RWPE2 (cell line): ENCODE measurements at regions not wholly inside any gene's neighbourhood (a gene's known extent, or its start where the extent isn't known, plus 50 kb on each side); places are given as distances from the start of the nearest gene placed in this dataset.

Source experiments
- ATAC-seq: fragments of 200-7000 bp; cut with Tn5 transposase; 3 replicates; pipeline ENCODE4 v1.9.1; 2021; ENCODE audit warnings: low read depth
- DNase-seq: peaks from one replicate; pipeline ENCODE4 v3.0.0-alpha.2; 2020; ENCODE audit warnings: low spot score
- H3K27ac ChIP-seq: fragments of 450-650 bp; 2 replicates; pipeline ENCODE4 v1.5.1; 2017; ENCODE audit warnings: mild to moderate bottlenecking; ENCODE audit not compliant: poor library complexity, severe bottlenecking
- H3K27me3 ChIP-seq: fragments of 250-450 bp; sonication (Bioruptor Pico); 2 replicates; pipeline ENCODE4 v1.5.1; 2021; ENCODE audit warnings: mild to moderate bottlenecking, moderate library complexity; ENCODE audit not compliant: insufficient read depth, poor library complexity, severe bottlenecking
- H3K36me3 ChIP-seq: fragments of 250-450 bp; sonication (Bioruptor Pico); 2 replicates; pipeline ENCODE4 v1.5.1; 2020; ENCODE audit warnings: low read depth, mild to moderate bottlenecking, moderate library complexity
- H3K4me1 ChIP-seq: fragments of 250-450 bp; sonication (Bioruptor Pico); 2 replicates; pipeline ENCODE4 v1.5.1; 2021; ENCODE audit warnings: mild to moderate bottlenecking, moderate library complexity; ENCODE audit not compliant: insufficient read depth, poor library complexity, severe bottlenecking
- H3K4me3 ChIP-seq: fragments of 250-450 bp; sonication (Bioruptor Pico); 2 replicates; pipeline ENCODE4 v1.5.1; 2021; ENCODE audit warnings: mild to moderate bottlenecking, moderate library complexity; ENCODE audit not compliant: severe bottlenecking
- H3K9me3 ChIP-seq: fragments of 250-450 bp; sonication (Bioruptor Pico); 2 replicates; pipeline ENCODE4 v1.5.1; 2021; ENCODE audit warnings: mild to moderate bottlenecking, moderate library complexity; ENCODE audit not compliant: severe bottlenecking
- TF ChIP-seq, protein P1 (sequence below): fragments of 450-650 bp; IDR thresholded peaks from one replicate; pipeline ENCODE4 v1.5.1; 2017; ENCODE audit warnings: mild to moderate bottlenecking, moderate library complexity; ENCODE audit not compliant: poor library complexity, severe bottlenecking

DNA sequence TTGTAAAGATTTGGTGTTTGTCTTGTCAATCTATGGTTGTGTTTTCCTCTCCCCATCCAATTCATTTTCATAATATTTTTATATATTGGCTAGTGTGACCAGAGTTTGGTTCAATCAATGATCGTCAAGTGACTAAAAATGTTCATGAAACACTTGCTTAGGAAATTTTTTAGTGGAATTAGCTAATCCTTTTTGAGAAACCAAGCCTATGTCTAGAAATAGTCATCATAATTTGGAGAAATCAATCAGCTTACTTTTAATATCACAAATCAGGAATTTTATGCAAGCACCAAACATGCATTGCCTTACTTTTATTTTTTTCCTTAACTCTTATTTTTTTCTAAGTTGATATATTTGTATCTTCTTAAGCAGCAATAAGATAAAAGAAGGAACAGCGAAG, 403.1 kb upstream of the TBL1XR1 start:
- H3K9me3 ChIP-seq = no peaks in the 10 kb centered on the region
- peaks cover 61% of the 10 kb centered on the region for H3K4me1 ChIP-seq
- H3K27me3 ChIP-seq = no peaks in the 10 kb centered on the region
- H3K27ac ChIP-seq = no peak overlapping the region
- no peak for DNase-seq
- H3K4me3 ChIP-seq = no peak overlapping the region
- TF ChIP-seq, protein P1, sequence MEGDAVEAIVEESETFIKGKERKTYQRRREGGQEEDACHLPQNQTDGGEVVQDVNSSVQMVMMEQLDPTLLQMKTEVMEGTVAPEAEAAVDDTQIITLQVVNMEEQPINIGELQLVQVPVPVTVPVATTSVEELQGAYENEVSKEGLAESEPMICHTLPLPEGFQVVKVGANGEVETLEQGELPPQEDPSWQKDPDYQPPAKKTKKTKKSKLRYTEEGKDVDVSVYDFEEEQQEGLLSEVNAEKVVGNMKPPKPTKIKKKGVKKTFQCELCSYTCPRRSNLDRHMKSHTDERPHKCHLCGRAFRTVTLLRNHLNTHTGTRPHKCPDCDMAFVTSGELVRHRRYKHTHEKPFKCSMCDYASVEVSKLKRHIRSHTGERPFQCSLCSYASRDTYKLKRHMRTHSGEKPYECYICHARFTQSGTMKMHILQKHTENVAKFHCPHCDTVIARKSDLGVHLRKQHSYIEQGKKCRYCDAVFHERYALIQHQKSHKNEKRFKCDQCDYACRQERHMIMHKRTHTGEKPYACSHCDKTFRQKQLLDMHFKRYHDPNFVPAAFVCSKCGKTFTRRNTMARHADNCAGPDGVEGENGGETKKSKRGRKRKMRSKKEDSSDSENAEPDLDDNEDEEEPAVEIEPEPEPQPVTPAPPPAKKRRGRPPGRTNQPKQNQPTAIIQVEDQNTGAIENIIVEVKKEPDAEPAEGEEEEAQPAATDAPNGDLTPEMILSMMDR = no peak
- no peak for ATAC-seq
- H3K36me3 ChIP-seq = no peaks in the 10 kb centered on the region

DNA sequence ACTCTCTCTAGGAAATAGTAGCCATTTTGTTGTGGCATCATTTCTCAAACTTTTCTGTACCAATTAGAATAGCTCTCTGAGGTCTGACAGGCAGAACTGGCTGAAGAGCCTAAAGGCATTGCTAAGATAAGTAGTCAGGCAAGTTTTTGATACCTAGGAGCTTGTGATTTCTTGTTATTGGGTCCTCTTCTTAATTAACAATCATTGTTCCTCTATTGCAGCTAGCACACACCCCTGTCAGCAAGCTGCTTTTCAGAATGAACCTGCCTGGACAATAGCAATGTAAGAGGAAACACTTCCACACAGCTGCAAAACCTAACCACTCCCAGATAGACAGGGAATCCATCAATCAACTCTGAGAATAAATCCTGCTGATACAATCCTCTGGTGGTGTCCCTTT, 403.9 kb upstream of the TBL1XR1 start:
- Histone ChIP-seq H3K27me3 (no peaks in the 10 kb centered on the region), H3K27ac (peak overlapping the region; percentile 52), H3K4me3 (no peak overlapping the region), H3K36me3 (no peaks in the 10 kb centered on the region), H3K4me1 (peaks cover 54% of the 10 kb centered on the region), H3K9me3 (no peaks in the 10 kb centered on the region)
- no peak for ATAC-seq
- TF ChIP-seq, protein P1 = no peak
- DNase-seq = no peak

DNA sequence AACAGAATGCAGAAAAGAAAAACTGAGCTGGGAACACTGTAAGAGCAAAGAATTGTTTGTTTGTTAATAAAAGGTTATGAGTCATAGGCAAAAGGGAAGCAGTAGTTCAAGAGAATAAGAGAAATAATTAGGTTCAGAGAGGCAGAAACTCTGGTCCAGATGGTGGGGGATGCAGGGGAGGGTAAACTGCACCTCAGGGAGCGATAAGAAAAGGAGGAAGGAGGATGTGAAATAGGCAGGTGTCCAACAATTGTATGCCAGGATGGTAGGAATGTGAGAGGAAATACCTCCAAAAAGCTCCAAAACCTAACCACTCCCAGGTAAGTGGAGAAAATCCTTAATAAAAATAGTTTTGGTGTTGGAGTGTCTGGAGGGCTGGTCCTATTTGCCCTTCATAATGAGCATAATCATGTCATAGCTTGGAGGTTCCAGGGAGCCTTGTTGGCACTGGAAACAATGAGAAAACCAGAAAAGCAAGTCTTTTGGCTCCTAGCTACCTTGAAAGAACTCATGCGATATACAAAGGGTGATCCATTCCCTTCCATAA, 405.4 kb upstream of the TBL1XR1 start:
- no peak for DNase-seq
- Histone ChIP-seq H3K4me1 (peaks cover 45% of the 10 kb centered on the region), H3K36me3 (no peaks in the 10 kb centered on the region), H3K27me3 (no peaks in the 10 kb centered on the region), H3K27ac (peak overlapping the region; percentile 52), H3K4me3 (no peak overlapping the region), H3K9me3 (no peaks in the 10 kb centered on the region)
- ATAC-seq = peak; percentile 43
- TF ChIP-seq, protein P1 = no peak

DNA sequence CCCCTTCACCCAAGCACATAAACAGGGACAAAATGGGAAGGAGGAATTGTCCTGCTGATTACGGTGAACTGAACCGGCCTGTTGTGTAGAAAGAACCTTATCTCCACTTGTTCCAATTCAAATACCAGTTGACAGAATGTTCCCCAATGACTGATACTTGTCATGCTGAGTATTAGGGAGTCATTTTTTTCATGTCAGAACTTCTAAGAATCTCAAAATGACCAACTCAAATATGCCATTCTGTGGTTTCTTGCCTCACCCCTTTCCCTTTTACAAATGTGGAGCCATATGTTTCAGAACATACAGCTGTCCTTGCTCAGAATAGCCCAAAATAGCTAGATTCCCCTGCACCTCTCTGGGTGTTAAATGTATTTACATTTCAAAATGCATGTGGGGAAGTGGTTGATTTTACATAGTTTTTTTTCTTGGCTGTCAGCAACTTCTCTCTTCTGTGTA, 405.9 kb upstream of the TBL1XR1 start:
- Histone ChIP-seq H3K4me3 (no peak overlapping the region), H3K9me3 (no peaks in the 10 kb centered on the region), H3K27me3 (no peaks in the 10 kb centered on the region), H3K4me1 (peaks cover 40% of the 10 kb centered on the region), H3K27ac (peak overlapping the region; percentile 52), H3K36me3 (no peaks in the 10 kb centered on the region)
- TF ChIP-seq, protein P1 = no peak
- ATAC-seq (no peak), DNase-seq (no peak)

DNA sequence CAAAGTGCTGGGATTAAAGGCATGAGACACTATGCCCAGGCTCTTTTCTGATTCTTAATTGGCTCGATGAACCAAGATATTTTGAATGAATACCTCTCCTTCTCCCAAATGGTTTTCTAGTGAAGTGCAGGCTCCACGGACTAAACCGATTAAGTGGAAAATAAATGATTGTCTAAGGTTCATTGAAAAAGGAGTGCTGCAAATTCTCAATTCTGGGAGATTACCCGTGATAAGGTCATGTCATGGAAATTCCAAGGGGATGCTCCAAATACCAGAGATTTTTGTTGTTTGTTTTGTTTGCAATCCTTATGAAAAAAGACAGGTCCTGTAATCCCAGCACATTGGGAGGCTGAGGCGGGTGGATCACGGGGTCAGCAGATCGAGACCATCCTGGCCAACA, 406.9 kb upstream of the TBL1XR1 start:
- no peaks in the 10 kb centered on the region for H3K36me3 ChIP-seq
- no peaks in the 10 kb centered on the region for H3K27me3 ChIP-seq
- H3K4me1 ChIP-seq = peaks cover 34% of the 10 kb centered on the region
- no peak overlapping the region for H3K27ac ChIP-seq
- DNase-seq = no peak
- H3K9me3 ChIP-seq = no peaks in the 10 kb centered on the region
- H3K4me3 ChIP-seq = no peak overlapping the region
- TF ChIP-seq, protein P1 = no peak
- ATAC-seq = no peak
